ENCODE measurements at regions not wholly inside any gene's neighbourhood (a gene's known extent, or its start where the extent isn't known, plus 50 kb on each side); places are given as distances from the start of the nearest gene placed in this dataset.
A peak's percentile ranks its signal among the peaks of the same experiment; 100 is the strongest.
"Not testable (repeated sequence)": the region's sequence is repeated elsewhere in the genome, so short reads cannot be mapped to it uniquely, and the experiment has no call there.

DNA sequence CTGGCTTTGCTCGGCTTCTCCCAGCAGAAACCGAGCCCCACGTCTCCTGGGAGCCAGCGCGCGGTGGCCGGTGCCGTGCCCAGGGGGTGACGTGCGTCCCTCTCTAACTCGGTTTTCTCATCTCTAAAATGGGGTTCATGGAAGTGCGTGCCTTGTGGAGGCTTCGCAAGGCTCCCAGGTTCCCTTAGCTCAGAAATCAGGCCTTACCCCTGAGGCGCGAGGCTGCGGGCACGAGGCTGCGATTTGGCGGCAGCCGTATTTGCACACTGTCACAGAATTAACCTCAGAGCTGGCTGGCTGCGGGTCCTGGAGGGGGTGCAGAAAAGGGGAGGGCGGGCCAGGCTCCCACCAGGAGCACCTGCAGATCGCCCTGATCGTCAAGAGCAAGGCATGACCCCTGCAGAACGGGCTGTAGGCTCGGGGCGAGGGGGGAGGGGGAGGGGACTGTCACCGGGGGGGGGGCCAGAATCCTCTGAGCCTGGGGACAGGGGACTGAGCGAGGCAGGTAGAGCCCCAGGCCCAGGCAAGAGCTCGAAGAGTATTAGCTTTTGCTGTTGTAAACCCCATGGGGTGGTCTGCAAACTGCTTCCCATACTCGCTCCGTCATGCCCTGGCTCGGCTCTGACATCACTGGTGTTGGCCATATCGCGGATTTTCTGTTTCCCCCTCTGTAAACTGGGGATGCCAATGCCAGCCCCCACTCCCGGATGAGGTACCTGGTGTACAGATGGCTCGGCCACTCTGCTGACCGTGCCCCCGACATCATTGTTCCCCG, 62.2 kb downstream of the CCNE1 start:
- DNase-seq (ENCODE audit: low spot score), result no peak

DNA sequence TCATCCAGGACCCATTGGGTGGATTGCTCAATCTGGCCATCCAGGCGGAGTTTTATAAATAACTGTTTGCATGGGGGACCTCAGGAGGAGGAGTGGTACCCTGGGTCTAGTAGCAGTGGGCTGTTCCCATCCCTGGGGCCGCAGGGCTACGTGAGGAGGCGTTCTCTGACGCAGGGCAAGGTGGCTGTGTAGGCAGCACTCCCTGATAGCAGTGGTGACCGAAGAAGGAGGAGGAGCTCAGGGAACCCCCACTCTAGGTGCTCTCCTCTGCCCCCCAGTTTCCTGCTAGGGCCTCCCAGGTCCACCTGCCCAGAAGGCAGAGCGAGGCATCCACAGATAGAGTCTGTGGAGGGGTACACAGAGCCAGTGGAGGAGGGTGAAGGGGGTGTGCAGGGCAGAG, 64.1 kb downstream of the CCNE1 start:
- no peak for DNase-seq (ENCODE audit: low spot score)

GRCh38 chr19:29876414-29876813, 64.6 kb downstream of the CCNE1 start:
- no peak for DNase-seq (ENCODE audit: low spot score)

DNA sequence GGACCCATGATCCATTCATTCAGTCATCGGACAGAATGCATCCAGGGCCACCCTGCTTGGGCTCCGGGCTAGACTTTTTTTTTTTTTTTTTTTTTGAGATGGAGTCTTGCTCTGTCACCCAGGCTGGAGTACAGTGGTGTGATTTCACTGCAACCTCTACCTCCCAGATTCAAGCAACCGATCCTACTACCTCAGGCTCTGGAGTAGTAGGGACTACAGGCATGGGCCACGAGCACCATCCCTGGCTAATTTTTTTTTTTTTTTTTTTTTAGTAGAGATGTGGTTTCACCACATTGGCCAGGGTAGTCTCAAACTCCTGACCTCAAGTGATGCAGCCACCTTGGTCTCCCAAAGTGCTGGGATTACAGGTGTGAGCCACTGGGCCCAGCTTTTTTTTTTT, 65.1 kb downstream of the CCNE1 start:
- not testable (repeated sequence) for DNase-seq (ENCODE audit: low spot score)

DNA sequence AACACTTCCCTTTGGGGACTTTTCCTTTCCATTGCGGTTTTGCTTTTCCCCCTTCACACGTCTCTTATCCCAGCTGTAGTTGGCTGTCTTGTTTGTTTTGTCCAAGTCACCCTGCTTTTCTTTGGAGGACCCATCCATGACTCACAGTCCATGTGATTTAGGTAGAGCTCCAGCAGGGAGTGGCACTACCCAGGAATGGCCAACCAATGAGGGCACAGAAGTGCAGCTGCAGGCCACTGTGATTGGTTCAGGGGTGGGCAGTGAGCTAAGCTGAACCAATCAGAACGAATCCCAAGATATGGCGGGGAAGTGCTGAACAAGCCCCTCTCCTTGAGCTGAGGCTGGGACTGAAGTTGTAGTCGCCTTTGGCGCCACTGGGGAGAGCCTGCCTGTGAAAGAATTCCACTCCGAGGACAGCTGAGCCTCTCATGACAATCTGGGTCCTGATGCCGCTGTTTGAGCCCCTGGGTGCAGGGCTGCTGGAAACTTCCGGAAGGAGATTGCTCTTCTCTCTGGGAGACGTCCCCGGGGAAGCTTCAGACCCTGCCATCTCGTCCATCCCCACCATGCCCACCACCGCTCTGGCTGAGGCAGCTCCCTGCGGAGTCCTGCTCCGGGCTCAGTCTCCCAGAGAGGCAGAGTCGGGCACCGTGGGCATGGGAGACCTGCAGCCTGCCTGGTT, 62.9 kb upstream of the URI1 start:
- peak; percentile 70 for DNase-seq (ENCODE audit: low spot score)

DNA sequence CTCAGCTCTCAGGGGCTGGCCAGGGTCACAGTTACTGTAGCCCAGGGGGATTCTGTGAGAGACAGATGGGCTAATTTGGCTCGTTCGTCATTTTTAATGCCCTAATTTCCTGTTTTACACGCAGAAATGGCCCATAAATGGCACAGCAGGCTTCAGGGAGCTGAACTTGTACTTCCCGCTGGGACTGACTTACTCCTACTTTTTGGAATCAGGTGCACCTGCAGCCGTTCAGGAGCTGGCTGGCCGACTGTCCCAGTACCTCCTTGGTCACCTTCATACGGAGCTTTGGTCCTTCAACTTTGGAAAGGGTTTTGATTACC, 62.4 kb upstream of the URI1 start:
- DNase-seq (ENCODE audit: low spot score), result no peak

DNA sequence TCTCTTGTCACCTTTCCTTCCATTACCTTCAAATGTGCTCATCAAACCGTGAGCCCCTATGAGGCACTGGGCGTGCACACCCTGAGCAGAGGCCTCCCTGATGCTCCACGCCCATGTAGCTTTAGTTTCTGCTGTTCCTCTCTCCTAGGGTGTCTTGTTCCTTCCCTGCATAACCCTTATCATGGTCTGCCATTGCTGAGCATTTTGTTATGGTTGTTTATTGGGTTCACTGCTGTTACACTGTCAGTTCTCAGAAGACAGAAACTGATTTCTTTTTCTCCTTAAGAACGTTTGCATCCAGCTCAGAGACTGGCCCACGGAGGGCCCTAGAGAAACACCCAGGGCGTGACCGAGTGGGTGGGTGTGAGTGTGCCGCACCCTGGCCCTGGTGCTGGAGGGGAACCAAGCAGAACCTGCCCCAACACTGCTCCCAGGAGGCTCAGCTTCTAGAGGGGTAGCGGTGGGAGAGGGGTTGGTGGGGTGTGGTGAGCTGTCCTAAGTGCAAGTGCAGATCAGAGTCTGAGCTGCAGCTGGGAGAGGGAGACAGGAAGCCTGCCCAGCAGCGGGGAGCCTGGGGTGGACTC, 61.4 kb upstream of the URI1 start:
- no peak for DNase-seq (ENCODE audit: low spot score)

DNA sequence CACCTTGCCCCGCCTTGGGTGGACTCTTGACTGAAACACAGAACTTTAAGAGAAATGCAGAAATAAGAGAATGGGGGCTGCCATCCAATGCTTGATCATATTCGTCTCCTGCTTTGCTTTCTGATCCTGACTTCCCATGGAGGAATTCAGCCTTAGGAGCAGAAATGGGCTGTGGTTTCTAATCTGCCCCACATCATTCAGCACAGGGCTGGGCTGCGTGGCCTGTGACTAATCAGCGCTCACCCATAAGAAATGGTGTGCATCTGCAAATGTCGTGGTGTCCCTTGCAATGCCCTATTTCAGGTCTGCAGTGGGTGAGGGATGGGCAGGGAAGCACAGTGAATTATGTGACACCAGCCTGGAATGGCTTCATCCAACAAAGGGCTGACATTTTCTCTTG, 60.7 kb upstream of the URI1 start:
- no peak for DNase-seq (ENCODE audit: low spot score)

GRCh38 chr19:29882719-29883105, 59.3 kb upstream of the URI1 start:
- DNase-seq (ENCODE audit: low spot score), result no peak

- DNase-seq (ENCODE audit: low spot score), result no peak
Measured at GRCh38 chr19:29884044-29884443, 58.0 kb upstream of the URI1 start.

- no peak for DNase-seq (ENCODE audit: low spot score)
Measured at GRCh38 chr19:29884466-29884865, 57.6 kb upstream of the URI1 start.

DNA sequence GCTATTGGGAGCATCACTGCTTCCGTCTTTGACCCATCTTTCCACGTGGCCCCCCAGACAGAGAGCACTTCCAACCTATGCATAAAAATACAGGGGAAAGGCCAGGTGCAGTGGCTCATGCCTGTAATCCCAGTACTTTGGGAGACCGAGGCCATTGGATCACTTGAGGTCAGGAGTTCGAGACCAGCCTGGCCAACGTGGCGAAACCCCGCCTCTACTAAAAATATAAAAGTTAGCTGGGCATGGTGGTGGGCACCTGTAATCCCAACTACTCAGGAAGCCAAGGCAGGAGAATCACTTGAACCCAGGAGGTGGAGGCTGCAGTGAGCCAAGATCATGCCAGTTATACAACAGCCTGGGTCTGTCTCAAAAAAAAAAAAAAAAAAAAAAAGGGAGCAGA, 55.9 kb upstream of the URI1 start:
- not testable (repeated sequence) for DNase-seq (ENCODE audit: low spot score)

DNA sequence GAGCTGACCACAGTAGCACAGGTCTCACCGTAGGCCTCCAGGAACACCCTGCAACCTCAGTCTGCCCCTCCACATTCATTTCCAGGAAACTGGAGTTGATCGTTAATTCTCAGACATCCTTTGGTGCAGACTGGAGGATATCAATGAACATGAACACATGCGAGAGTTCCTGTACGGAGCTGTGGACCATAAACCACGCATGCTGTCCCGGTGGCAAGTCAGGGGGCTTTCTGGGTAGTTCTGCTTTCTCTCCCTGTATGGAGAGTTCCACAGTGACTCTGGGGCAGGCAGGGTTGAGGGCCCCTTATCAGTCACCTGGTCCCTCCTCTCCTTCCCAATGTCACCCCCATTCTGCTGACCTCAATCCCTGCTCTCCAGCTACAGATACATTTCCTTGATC, 55.5 kb upstream of the URI1 start:
- DNase-seq (ENCODE audit: low spot score), result no peak

GRCh38 chr19:29887442-29887855, 54.6 kb upstream of the URI1 start:
- DNase-seq (ENCODE audit: low spot score), result peak; percentile 5

DNA sequence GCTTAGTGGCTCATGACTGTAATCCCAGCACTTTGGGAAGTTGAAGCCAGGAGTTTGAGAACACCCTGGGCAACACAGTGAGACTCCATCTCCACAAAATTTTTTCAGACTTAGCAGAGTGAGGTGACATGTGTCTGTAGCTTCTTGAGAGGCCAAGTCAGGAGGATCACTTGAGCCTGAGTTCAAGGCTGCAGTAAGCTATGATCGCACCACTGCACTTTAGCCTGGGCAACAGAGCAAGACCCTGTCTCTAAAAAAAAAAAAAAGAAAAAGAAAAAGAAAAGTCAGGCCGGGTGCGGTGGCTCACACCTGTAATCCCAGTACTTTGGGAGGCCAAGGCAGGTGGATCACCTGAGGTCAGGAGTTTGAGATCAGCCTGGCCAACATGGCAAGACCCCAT, 54.0 kb upstream of the URI1 start:
- DNase-seq (ENCODE audit: low spot score), result not testable (repeated sequence)

DNA sequence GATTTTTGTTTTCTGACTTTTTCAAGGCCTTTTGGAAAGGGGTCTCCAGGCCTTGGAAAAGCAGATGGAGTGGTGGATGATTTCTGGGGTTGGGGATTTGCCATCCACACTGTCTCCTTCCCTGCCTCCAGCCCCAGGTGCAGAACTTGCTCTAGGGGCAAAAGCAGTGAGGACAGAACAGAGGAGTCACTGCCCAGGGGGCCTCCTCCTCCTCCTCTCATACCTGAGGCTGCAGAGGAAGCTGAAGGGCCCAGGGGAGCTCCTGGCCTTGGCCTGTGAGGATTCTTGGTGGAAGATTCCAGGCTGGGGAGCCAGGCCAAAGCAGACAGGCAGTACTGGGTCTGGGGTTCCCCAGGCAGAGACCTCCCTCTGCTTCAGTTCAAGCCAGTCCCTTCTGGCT, 52.3 kb upstream of the URI1 start:
- DNase-seq (ENCODE audit: low spot score), result no peak

DNA sequence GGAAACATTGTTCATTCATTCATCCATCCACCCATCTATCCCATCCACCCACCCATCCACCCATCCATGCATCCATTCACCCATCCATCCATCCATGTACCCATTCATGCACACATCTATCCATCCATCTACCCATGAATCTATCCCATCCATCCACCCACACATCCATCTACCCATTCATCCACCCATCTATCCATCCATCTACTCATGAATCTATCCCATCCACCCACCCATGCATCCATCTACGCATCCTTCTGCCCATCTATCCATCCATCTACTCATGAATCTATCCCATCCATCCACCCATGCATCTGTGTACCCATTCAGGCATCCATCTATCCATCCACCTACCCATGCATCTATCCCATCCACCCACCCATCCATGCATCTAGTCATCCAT, 51.6 kb upstream of the URI1 start:
- DNase-seq (ENCODE audit: low spot score), result no peak
